Tibial nerve (tissue), 4 donors: ENCODE measurements at regions not wholly inside any gene's neighbourhood (a gene's known extent, or its start where the extent isn't known, plus 50 kb on each side); places are given as distances from the start of the nearest gene placed in this dataset.

ENCODE experiments used
- DNase-seq, 2 donors: peaks; one replicate each; pipeline ENCODE4 v3.0.0-alpha.2; 2019; ENCODE audit warnings: low spot score in 2 of 2
- H3K27ac ChIP-seq, 4 donors: fragments of 200-600 bp; sonication (generic) in 3 of 4; one replicate each; pipeline ENCODE4 v1.5.1; 2017 to 2019; ENCODE audit warnings: mild to moderate bottlenecking in 1 of 4
- H3K27me3 ChIP-seq, 2 donors: fragments of 200-600 bp; sonication (generic) in 1 of 2; one replicate each; pipeline versions ENCODE4 v1.5.1 to v1.6.0; 2017 to 2019
- H3K36me3 ChIP-seq, 3 donors: fragments of 200-600 bp; sonication (generic); one replicate each; pipeline ENCODE4 v1.5.1; 2018 to 2019
- H3K4me1 ChIP-seq, 4 donors: fragments of 200-600 bp; sonication (generic) in 3 of 4; one replicate each; pipeline ENCODE4 v1.5.1; 2017 to 2019
- H3K4me3 ChIP-seq, 4 donors: fragments of 200-600 bp; sonication (generic) in 3 of 4; one replicate each; pipeline ENCODE4 v1.5.1; 2017 to 2019; ENCODE audit warnings: mild to moderate bottlenecking in 1 of 4, moderate library complexity in 1 of 4
- H3K9me3 ChIP-seq, 4 donors: fragments of 200-600 bp; sonication (generic) in 3 of 4; one replicate each; pipeline ENCODE4 v1.5.1; 2017 to 2019
- CTCF ChIP-seq, 5 experiments: fragments of 200-600 bp in 3 of 5; fragments of 450-650 bp in 2 of 5; sonication (generic) in 3 of 5; IDR thresholded peaks; one replicate each; pipeline ENCODE4 v1.5.1; 2016 to 2019; ENCODE audit warnings: antibody characterized with exemption in 5 of 5, mild to moderate bottlenecking in 3 of 5, moderate library complexity in 2 of 5
- EP300 ChIP-seq, 2 donors: sonication (generic); formaldehyde crosslinking; IDR thresholded peaks; one replicate each; pipeline ENCODE4 v1.6.1; 2017; ENCODE audit warnings: antibody characterized with exemption in 2 of 2, mild to moderate bottlenecking in 1 of 2
- POLR2A ChIP-seq, 2 donors: fragments of 450-650 bp; IDR thresholded peaks; one replicate each; pipeline ENCODE4 v1.6.1; 2017; ENCODE audit warnings: antibody characterized with exemption in 2 of 2, mild to moderate bottlenecking in 2 of 2, moderate library complexity in 2 of 2
- WGBS, 2 donors: methylation state at CpG; one replicate each; pipeline ENCODE4 v1.1.5; 2018; 5-methylcytosine and 5-hydroxymethylcytosine counted together

GRCh38 chr12:115583591-115583990 lies 693.9 kb downstream of the MED13L start:
- Histone ChIP-seq H3K9me3 (no peaks in the 10 kb centered on the region), H3K27ac (no peak overlapping the region), H3K27me3 (no peaks in the 10 kb centered on the region), H3K4me3 (no peak overlapping the region), H3K4me1 (no peaks in the 10 kb centered on the region), H3K36me3 (no peaks in the 10 kb centered on the region)
- no peak for DNase-seq
- no peak for TF ChIP-seq CTCF (IDR thresholded peaks at IDR 0.05)
- no peak for TF ChIP-seq POLR2A (IDR thresholded peaks at IDR 0.05)
- TF ChIP-seq EP300 (IDR thresholded peaks at IDR 0.05): no peak
- WGBS, 2 donors: 57 to 61% methylated on average over 10 of the region's 10 CpGs

- 59 to 64% methylated on average over 6 of the region's 6 CpGs for WGBS, 2 donors
These were observed 700.1 kb downstream of the MED13L start for GRCh38 chr12:115577401-115577800.

GRCh38 chr12:115574826-115575225 lies 702.7 kb downstream of the MED13L start:
- Histone ChIP-seq H3K27me3 (no peaks in the 10 kb centered on the region), H3K36me3 (no peaks in the 10 kb centered on the region), H3K4me3 (no peak overlapping the region), H3K9me3 (no peaks in the 10 kb centered on the region), H3K27ac (no peak overlapping the region), H3K4me1 (no peaks in the 10 kb centered on the region)
- no peak for TF ChIP-seq CTCF (IDR thresholded peaks at IDR 0.05)
- no peak for TF ChIP-seq EP300 (IDR thresholded peaks at IDR 0.05)
- no peak for TF ChIP-seq POLR2A (IDR thresholded peaks at IDR 0.05)
- 73 to 77% methylated on average over 7 of the region's 7 CpGs for WGBS, 2 donors
- DNase-seq: no peak

More at GRCh38 chr12:115577401-115577800, 700.1 kb downstream of the MED13L start:
- no peaks in the 10 kb centered on the region for H3K9me3 ChIP-seq
- TF ChIP-seq CTCF (IDR thresholded peaks at IDR 0.05) (no peak), POLR2A (IDR thresholded peaks at IDR 0.05) (no peak), EP300 (IDR thresholded peaks at IDR 0.05) (no peak)
- H3K27ac ChIP-seq: no peak overlapping the region
- H3K36me3 ChIP-seq: no peaks in the 10 kb centered on the region
- H3K27me3 ChIP-seq: no peaks in the 10 kb centered on the region
- no peak overlapping the region for H3K4me3 ChIP-seq
- no peaks in the 10 kb centered on the region for H3K4me1 ChIP-seq
- no peak for DNase-seq

GRCh38 chr12:115572440-115572839 lies 705.1 kb downstream of the MED13L start:
- Histone ChIP-seq H3K27ac (no peak overlapping the region), H3K4me1 (no peaks in the 10 kb centered on the region), H3K4me3 (no peak overlapping the region), H3K27me3 (no peaks in the 10 kb centered on the region), H3K36me3 (no peaks in the 10 kb centered on the region), H3K9me3 (no peaks in the 10 kb centered on the region)
- no peak for TF ChIP-seq CTCF (IDR thresholded peaks at IDR 0.05)
- no peak for DNase-seq
- WGBS, 2 donors: 89 to 90% methylated on average over 2 of the region's 2 CpGs

GRCh38 chr12:115571446-115571845 lies 706.0 kb downstream of the MED13L start:
- DNase-seq: no peak
- Histone ChIP-seq H3K9me3 (no peaks in the 10 kb centered on the region), H3K27me3 (no peaks in the 10 kb centered on the region), H3K4me1 (no peaks in the 10 kb centered on the region), H3K4me3 (no peak overlapping the region), H3K27ac (no peak overlapping the region), H3K36me3 (no peaks in the 10 kb centered on the region)
- TF ChIP-seq EP300 (IDR thresholded peaks at IDR 0.05) (no peak), CTCF (IDR thresholded peaks at IDR 0.05) (no peak), POLR2A (IDR thresholded peaks at IDR 0.05) (no peak)
- WGBS, 2 donors: 89 to 91% methylated on average over 8 of the region's 8 CpGs
